Spleen (tissue), 7 donors: ENCODE measurements at regions not wholly inside any gene's neighbourhood (a gene's known extent, or its start where the extent isn't known, plus 50 kb on each side); places are given as distances from the start of the nearest gene placed in this dataset.

Experiments
- POLR2A ChIP-seq, 3 donors: fragments of 450-650 bp; IDR thresholded peaks; one replicate each; pipeline ENCODE4 v1.5.1; 2017; ENCODE audit warnings: antibody characterized with exemption in 3 of 3, mild to moderate bottlenecking in 1 of 3
- TF ChIP-seq, protein P1 (sequence below), 11 experiments: fragments of 200-600 bp in 7 of 11; fragments of 450-650 bp in 4 of 11; sonication (generic) in 4 of 11; IDR thresholded peaks in 8 of 11; conservative IDR thresholded peaks in 3 of 11; 1 replicate in 7 of 11; 2 replicates in 4 of 11; pipeline versions ENCODE4 v1.4.0 to v1.8.0; 2016 to 2021; ENCODE audit warnings: antibody characterized with exemption in 11 of 11, inconsistent platforms in 4 of 11, mild to moderate bottlenecking in 1 of 11
- donor health status: DM: no; HTN: no; CAD: no; lungs with moderate emphysema.
- donor health status: DM: no; HTN: no; CAD: no.
- donor health status: DM: no; HTN: no; CAD: no.

DNA sequence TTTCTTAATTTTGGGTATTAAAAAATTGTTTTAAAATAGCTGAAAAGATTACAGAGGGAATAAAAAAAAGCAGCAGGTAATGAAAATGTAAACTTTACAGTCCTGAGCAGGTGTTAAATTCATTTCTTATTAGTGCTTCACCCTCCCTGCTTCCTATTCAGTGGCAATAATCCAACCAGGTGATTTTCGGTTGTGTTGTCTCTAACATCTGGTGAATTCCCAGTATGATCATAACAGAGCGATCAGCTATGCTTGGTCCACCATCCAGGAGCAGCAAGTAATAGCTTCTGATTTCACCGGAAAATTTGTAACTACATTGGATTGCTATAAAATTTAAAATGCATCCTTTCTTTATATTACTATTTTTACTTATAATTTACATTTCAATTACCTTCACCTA lies 673.1 kb downstream of the SOCS6 start:
- TF ChIP-seq POLR2A (IDR thresholded peaks at IDR 0.05): no peak
- TF ChIP-seq, protein P1, sequence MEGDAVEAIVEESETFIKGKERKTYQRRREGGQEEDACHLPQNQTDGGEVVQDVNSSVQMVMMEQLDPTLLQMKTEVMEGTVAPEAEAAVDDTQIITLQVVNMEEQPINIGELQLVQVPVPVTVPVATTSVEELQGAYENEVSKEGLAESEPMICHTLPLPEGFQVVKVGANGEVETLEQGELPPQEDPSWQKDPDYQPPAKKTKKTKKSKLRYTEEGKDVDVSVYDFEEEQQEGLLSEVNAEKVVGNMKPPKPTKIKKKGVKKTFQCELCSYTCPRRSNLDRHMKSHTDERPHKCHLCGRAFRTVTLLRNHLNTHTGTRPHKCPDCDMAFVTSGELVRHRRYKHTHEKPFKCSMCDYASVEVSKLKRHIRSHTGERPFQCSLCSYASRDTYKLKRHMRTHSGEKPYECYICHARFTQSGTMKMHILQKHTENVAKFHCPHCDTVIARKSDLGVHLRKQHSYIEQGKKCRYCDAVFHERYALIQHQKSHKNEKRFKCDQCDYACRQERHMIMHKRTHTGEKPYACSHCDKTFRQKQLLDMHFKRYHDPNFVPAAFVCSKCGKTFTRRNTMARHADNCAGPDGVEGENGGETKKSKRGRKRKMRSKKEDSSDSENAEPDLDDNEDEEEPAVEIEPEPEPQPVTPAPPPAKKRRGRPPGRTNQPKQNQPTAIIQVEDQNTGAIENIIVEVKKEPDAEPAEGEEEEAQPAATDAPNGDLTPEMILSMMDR (IDR thresholded peaks at IDR 0.05 in 8 of 11, conservative IDR thresholded peaks at IDR 0.05 in 3 of 11): no peak
